B cell (primary cell): ENCODE measurements at regions not wholly inside any gene's neighbourhood (a gene's known extent, or its start where the extent isn't known, plus 50 kb on each side); places are given as distances from the start of the nearest gene placed in this dataset.

Source experiments
- ATAC-seq: fragments of 200-7000 bp; cut with Tn5 transposase; one replicate; pipeline ENCODE4 v1.10.0; 2021; ENCODE audit warnings: low read depth, mild to moderate bottlenecking, moderate number of reproducible peaks, moderate library complexity
- CTCF ChIA-PET: fragments of 350-600 bp; sonication (Branson Sonifier 250); formaldehyde crosslinking; loops from one replicate; lab custom pipeline; 2021; ENCODE audit warnings: antibody characterized with exemption, inconsistent platforms; lab: Charles Lee
- POLR2A ChIA-PET: fragments of 350-600 bp; sonication (Branson Sonifier 250); formaldehyde crosslinking; loops from one replicate; lab custom pipeline; 2021; ENCODE audit warnings: antibody characterized with exemption; lab: Charles Lee
- DNase-seq: peaks from one replicate; pipeline ENCODE4 v3.0.0; 2013
- H2AFZ ChIP-seq: 2 replicates; pipeline ENCODE4 v1.6.1; 2012; ENCODE audit warnings: mild to moderate bottlenecking, low read depth, low read length; ENCODE audit not compliant: insufficient read depth, poor library complexity, severe bottlenecking
- H3K27ac ChIP-seq, 2 donors: 1 replicate in 1 of 2; 2 replicates in 1 of 2; pipeline ENCODE4 v1.5.1; 2012 to 2013; ENCODE audit warnings: low read length in 2 of 2, mild to moderate bottlenecking in 2 of 2, moderate library complexity in 1 of 2
- H3K27me3 ChIP-seq, 4 experiments: fragments of 200-600 bp in 1 of 4; sonication (generic) in 1 of 4; replicated peaks in 1 of 4; 1 replicate in 2 of 4; 2 replicates in 2 of 4; pipeline versions ENCODE4 v1.6.1 to v1.7.0; 2013 to 2016; ENCODE audit warnings: low read length in 3 of 4, mild to moderate bottlenecking in 2 of 4, mixed read lengths in 1 of 4, moderate library complexity in 1 of 4; ENCODE audit not compliant: insufficient read depth in 4 of 4, control insufficient read depth in 3 of 4; ENCODE audit errors: control extremely low read depth in 1 of 4
- H3K36me3 ChIP-seq, 2 experiments: replicated peaks in 1 of 2; 1 replicate in 1 of 2; 2 replicates in 1 of 2; pipeline versions ENCODE4 v1.6.1 to v1.7.1; 2013; ENCODE audit warnings: low read length in 1 of 2; ENCODE audit not compliant: insufficient read depth in 2 of 2, control insufficient read depth in 1 of 2; ENCODE audit errors: control extremely low read depth in 1 of 2, extremely low read depth in 1 of 2
- H3K4me1 ChIP-seq, 2 donors: fragments of 200-600 bp in 1 of 2; sonication (generic) in 1 of 2; 1 replicate in 1 of 2; 2 replicates in 1 of 2; pipeline versions ENCODE4 v1.5.1 to v1.6.1; 2013 to 2017; ENCODE audit warnings: low read length in 2 of 2; ENCODE audit not compliant: control insufficient read depth in 2 of 2, insufficient read depth in 2 of 2
- H3K4me2 ChIP-seq: replicated peaks from 2 replicates; pipeline ENCODE3; 2012; ENCODE audit warnings: mild to moderate bottlenecking, low read depth, low read length; ENCODE audit not compliant: poor library complexity, severe bottlenecking
- H3K4me3 ChIP-seq, 5 experiments: fragments of 200-600 bp in 1 of 5; sonication (generic) in 1 of 5; 1 replicate in 3 of 5; 2 replicates in 2 of 5; pipeline versions ENCODE4 v1.5.1 to v1.7.0; 2011 to 2016; ENCODE audit warnings: low read length in 4 of 5, mild to moderate bottlenecking in 4 of 5, low read depth in 2 of 5, control low read depth in 1 of 5, moderate library complexity in 1 of 5; ENCODE audit not compliant: insufficient read depth in 1 of 5; ENCODE audit errors: control extremely low read depth in 1 of 5, extremely low read depth in 1 of 5
- H3K79me2 ChIP-seq: fragments of 200-600 bp; sonication (generic); one replicate; pipeline ENCODE4 v1.6.0; 2016; ENCODE audit warnings: low read length; ENCODE audit not compliant: control insufficient read depth, insufficient read depth
- H3K9ac ChIP-seq: fragments of 200-600 bp; sonication (generic); 2 replicates; pipeline ENCODE4 v1.6.1; 2017; ENCODE audit warnings: mild to moderate bottlenecking, low read length, moderate library complexity
- H3K9me3 ChIP-seq, 3 donors: one replicate each; pipeline versions ENCODE4 v1.6.1 to v1.7.1; 2013; ENCODE audit warnings: low read length in 2 of 3; ENCODE audit not compliant: control insufficient read depth in 2 of 3, insufficient read depth in 1 of 3; ENCODE audit errors: control extremely low read depth in 1 of 3
- H4K20me1 ChIP-seq: 2 replicates; pipeline ENCODE4 v1.6.0; 2012; ENCODE audit warnings: mild to moderate bottlenecking, low read length; ENCODE audit not compliant: insufficient read depth, control insufficient read depth, poor library complexity, severe bottlenecking
- H3K27ac Mint-ChIP-seq: one replicate; pipeline ENCODE4 v1.8.0; 2021; ENCODE audit warnings: mixed read lengths
- H3K27me3 Mint-ChIP-seq: one replicate; pipeline ENCODE4 v1.8.0; 2021; ENCODE audit warnings: mixed read lengths
- H3K4me1 Mint-ChIP-seq: one replicate; pipeline ENCODE4 v1.8.0; 2021; ENCODE audit warnings: mixed read lengths
- H3K4me3 Mint-ChIP-seq: one replicate; pipeline ENCODE4 v1.8.0; 2021; ENCODE audit warnings: mixed read lengths
- H3K9me3 Mint-ChIP-seq: one replicate; pipeline ENCODE4 v1.8.0; 2022; ENCODE audit warnings: mixed read lengths; ENCODE audit not compliant: insufficient read depth
- EZH2 ChIP-seq: IDR thresholded peaks from 2 replicates; pipeline ENCODE4 v1.6.1; 2012; ENCODE audit warnings: borderline replicate concordance, low read depth, mild to moderate bottlenecking, moderate library complexity, low read length; ENCODE audit not compliant: insufficient read depth, poor library complexity, severe bottlenecking
- WGBS: methylation state at CpG from one replicate; pipeline ENCODE4 v1.1.5; 2013; ENCODE audit warnings: missing lambda C conversion rate; ENCODE audit not compliant: insufficient coverage; 5-methylcytosine and 5-hydroxymethylcytosine counted together
- intact Hi-C: fragments of 100-400 bp; cut with micrococcal nuclease; formaldehyde crosslinking; loops from one replicate; pipeline ENCODE4 v1.10.0; 2022
- TF ChIP-seq, protein P1 (sequence below): fragments of 200-600 bp; IDR thresholded peaks from one replicate; pipeline ENCODE4 v1.8.0; 2022; ENCODE audit warnings: antibody characterized with exemption, mild to moderate bottlenecking

DNA sequence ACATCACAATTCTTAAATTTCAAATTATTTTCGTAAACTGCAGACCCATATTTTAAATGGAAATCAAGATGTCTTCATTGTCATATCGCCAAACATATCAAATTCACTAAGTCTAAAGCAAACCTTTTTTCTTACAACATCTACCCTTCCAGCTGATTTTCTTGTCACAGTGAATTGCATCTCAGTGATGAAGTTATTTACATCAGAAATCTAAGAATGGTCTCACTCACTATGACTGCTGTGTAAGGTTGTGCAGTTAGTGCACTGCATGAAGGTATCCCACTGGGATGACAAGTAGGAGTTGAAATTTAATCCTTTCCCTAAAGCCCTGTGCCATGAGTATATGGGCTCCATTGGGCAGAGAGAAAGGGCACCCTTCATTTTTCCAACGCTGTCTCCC lies 399.4 kb upstream of the ITGA1 start:
- H3K4me1 ChIP-seq: no peaks in the 10 kb centered on the region
- DNase-seq: no peak
- no peaks in the 10 kb centered on the region for H3K27me3 Mint-ChIP-seq
- H3K9me3 Mint-ChIP-seq: no peaks in the 10 kb centered on the region
- TF ChIP-seq, protein P1, sequence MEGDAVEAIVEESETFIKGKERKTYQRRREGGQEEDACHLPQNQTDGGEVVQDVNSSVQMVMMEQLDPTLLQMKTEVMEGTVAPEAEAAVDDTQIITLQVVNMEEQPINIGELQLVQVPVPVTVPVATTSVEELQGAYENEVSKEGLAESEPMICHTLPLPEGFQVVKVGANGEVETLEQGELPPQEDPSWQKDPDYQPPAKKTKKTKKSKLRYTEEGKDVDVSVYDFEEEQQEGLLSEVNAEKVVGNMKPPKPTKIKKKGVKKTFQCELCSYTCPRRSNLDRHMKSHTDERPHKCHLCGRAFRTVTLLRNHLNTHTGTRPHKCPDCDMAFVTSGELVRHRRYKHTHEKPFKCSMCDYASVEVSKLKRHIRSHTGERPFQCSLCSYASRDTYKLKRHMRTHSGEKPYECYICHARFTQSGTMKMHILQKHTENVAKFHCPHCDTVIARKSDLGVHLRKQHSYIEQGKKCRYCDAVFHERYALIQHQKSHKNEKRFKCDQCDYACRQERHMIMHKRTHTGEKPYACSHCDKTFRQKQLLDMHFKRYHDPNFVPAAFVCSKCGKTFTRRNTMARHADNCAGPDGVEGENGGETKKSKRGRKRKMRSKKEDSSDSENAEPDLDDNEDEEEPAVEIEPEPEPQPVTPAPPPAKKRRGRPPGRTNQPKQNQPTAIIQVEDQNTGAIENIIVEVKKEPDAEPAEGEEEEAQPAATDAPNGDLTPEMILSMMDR: no peak
- no peak for TF ChIP-seq EZH2
- H3K27ac Mint-ChIP-seq: no peak overlapping the region
- no peaks in the 10 kb centered on the region for H3K79me2 ChIP-seq
- 100% methylated on average over 2 of the region's 3 CpGs for WGBS
- no peaks in the 10 kb centered on the region for H3K36me3 ChIP-seq
- H3K27ac ChIP-seq: no peak overlapping the region
- H4K20me1 ChIP-seq: no peaks in the 10 kb centered on the region
- ChIA-PET POLR2A (no interaction called here), CTCF (no interaction called here)
- H3K4me3 Mint-ChIP-seq: no peak overlapping the region
- H3K4me1 Mint-ChIP-seq: no peaks in the 10 kb centered on the region
- H2AFZ ChIP-seq: no peak overlapping the region
- H3K9ac ChIP-seq: no peak overlapping the region
- peaks cover 0 to 2% (median 0%) of the 10 kb centered on the region in 3 donors for H3K9me3 ChIP-seq
- ATAC-seq: no peak
- intact Hi-C loops: no loop called here
- no peaks in the 10 kb centered on the region for H3K27me3 ChIP-seq
- H3K4me2 ChIP-seq: no peak overlapping the region
- no peak overlapping the region for H3K4me3 ChIP-seq

DNA sequence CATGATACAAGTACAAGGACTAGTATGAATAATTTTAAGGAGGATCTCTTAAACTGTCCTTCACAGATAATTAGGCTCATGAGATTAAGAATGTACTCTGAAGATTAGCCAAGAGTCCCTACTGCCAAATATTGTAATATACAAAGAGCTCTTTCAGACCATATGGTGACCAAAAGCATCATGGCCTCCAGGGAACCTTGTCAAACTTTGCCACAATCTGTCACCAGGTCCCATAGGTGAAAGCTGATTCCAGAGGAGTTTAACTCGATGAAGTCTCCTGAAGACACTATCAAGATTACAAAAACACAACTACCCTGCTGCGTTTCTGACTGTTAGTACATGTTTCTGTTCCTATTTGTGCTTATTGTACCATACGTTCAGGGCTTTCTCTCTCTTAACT lies 395.4 kb upstream of the ITGA1 start:
- Histone ChIP-seq H3K27ac (no peak overlapping the region), H3K4me1 (no peaks in the 10 kb centered on the region), H2AFZ (no peak overlapping the region), H4K20me1 (no peaks in the 10 kb centered on the region), H3K4me3 (no peak overlapping the region), H3K79me2 (no peaks in the 10 kb centered on the region), H3K9me3 (peaks cover 0 to 1% (median 0%) of the 10 kb centered on the region in 3 donors), H3K36me3 (no peaks in the 10 kb centered on the region), H3K27me3 (no peaks in the 10 kb centered on the region), H3K4me2 (no peak overlapping the region), H3K9ac (no peak overlapping the region)
- no peaks in the 10 kb centered on the region for H3K9me3 Mint-ChIP-seq
- H3K27ac Mint-ChIP-seq: no peak overlapping the region
- H3K27me3 Mint-ChIP-seq: no peaks in the 10 kb centered on the region
- H3K4me3 Mint-ChIP-seq: no peak overlapping the region
- no peak for TF ChIP-seq EZH2
- TF ChIP-seq, protein P1: no peak
- ChIA-PET POLR2A (no interaction called here), CTCF (no interaction called here)
- WGBS: 50% methylated on average over 1 of the region's 3 CpGs
- no peak for ATAC-seq
- intact Hi-C loops: no loop called here
- no peak for DNase-seq
- no peaks in the 10 kb centered on the region for H3K4me1 Mint-ChIP-seq
